ENCODE measurements at regions not wholly inside any gene's neighbourhood (a gene's known extent, or its start where the extent isn't known, plus 50 kb on each side); places are given as distances from the start of the nearest gene placed in this dataset.

DNA sequence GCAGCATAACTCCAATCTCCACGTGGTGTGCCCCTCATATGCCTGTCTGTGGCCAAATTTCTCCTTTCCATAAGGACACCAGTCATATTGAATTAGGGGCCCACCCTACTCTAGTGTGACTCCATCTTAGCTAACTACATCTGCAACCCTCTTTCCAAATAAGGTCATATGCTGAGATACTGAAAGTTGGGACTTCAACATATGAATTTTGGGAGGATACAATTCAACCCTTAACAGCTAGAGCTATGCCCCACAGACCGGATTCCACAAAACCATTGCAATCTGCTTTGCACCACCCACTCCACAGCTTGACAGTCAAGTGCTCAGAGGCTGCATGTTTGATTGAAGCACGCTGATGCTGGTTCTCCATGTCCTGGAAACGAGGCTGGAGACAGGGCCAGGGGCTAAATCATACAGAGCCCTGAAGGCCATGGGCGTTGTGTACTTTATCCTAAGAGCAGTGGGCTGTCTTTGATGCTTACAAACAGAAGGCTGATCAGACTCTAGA, 122.8 kb downstream of the MTX3 start:
- TF ChIP-seq ZFP30 (CRISPR knock-in tag; IDR thresholded peaks at IDR 0.05) (no peak), RARB (CRISPR knock-in tag; IDR thresholded peaks at IDR 0.05) (no peak)
- TF ChIP-seq, protein P1, sequence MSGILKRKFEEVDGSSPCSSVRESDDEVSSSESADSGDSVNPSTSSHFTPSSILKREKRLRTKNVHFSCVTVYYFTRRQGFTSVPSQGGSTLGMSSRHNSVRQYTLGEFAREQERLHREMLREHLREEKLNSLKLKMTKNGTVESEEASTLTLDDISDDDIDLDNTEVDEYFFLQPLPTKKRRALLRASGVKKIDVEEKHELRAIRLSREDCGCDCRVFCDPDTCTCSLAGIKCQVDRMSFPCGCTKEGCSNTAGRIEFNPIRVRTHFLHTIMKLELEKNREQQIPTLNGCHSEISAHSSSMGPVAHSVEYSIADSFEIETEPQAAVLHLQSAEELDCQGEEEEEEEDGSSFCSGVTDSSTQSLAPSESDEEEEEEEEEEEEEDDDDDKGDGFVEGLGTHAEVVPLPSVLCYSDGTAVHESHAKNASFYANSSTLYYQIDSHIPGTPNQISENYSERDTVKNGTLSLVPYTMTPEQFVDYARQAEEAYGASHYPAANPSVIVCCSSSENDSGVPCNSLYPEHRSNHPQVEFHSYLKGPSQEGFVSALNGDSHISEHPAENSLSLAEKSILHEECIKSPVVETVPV (CRISPR knock-in tag; IDR thresholded peaks at IDR 0.05): no peak
- no peak for ATAC-seq

DNA sequence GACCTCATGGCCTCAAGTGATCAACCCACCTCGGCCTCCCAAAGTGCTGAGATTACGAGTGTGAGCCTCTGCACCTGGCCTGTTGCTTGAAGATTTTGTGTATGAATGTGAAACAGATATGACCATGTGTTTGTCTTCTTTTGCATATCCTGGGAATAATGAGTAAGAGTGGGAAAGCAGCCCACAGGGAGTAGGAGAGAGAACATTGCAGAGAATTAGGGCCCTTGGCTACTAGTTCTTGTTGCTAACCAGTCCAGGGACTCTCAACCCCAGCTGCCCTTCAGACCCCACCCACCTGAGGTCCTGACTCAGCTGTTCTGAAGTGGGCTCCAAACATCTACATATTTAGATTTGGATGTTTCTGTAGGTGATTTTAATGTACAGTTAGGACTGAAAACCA, 125.5 kb downstream of the MTX3 start:
- TF ChIP-seq GLIS3 (CRISPR knock-in tag; IDR thresholded peaks at IDR 0.05) (no peak), OSR1 (CRISPR knock-in tag; IDR thresholded peaks at IDR 0.05) (no peak), ISL1 (CRISPR knock-in tag; IDR thresholded peaks at IDR 0.05) (no peak), BACH2 (CRISPR knock-in tag; IDR thresholded peaks at IDR 0.05; ENCODE audit: borderline replicate concordance) (no peak), ZNF565 (CRISPR knock-in tag; conservative IDR thresholded peaks at IDR 0.05; ENCODE audit: low read depth) (no peak)
- ATAC-seq: no peak

DNA sequence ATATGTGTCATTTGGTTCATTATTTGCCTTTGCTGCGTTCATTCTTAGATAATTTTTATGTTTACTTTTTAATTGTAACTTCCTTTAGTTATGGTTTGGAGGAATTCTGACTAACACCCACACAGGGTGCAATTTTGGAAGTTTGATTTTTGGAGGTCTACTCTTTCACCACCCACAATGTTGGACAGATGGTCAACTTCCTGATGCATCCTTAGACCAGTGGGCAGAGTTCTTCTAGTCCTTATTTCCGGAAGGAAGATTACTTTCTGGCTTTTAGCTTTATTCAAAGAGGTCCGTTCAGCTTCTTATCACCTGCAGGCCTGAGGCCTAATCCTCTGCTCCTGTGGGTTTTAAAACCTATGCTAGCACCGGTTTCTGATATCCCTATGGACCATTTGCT, 126.7 kb downstream of the MTX3 start:
- ATAC-seq: no peak
- TF ChIP-seq ZC3H10 (CRISPR knock-in tag; IDR thresholded peaks at IDR 0.05) (no peak), GLIS3 (CRISPR knock-in tag; IDR thresholded peaks at IDR 0.05) (no peak), ARNTL (CRISPR knock-in tag; IDR thresholded peaks at IDR 0.05; ENCODE audit: borderline replicate concordance, low read depth) (no peak), TCF4 (CRISPR knock-in tag; IDR thresholded peaks at IDR 0.05; ENCODE audit: borderline replicate concordance) (no peak), BACH2 (CRISPR knock-in tag; IDR thresholded peaks at IDR 0.05; ENCODE audit: borderline replicate concordance) (no peak), ESRRG (CRISPR knock-in tag; IDR thresholded peaks at IDR 0.05) (no peak), RARB (CRISPR knock-in tag; IDR thresholded peaks at IDR 0.05) (no peak), ZNF565 (CRISPR knock-in tag; conservative IDR thresholded peaks at IDR 0.05; ENCODE audit: low read depth) (no peak), ZFP30 (CRISPR knock-in tag; IDR thresholded peaks at IDR 0.05) (no peak), ZNF70 (CRISPR knock-in tag; IDR thresholded peaks at IDR 0.05) (no peak), ZNF8 (CRISPR knock-in tag; IDR thresholded peaks at IDR 0.05) (no peak), CSDC2 (CRISPR knock-in tag; IDR thresholded peaks at IDR 0.05) (no peak)
- TF ChIP-seq, protein P1 (CRISPR knock-in tag; IDR thresholded peaks at IDR 0.05): no peak
- TF ChIP-seq, protein P2, sequence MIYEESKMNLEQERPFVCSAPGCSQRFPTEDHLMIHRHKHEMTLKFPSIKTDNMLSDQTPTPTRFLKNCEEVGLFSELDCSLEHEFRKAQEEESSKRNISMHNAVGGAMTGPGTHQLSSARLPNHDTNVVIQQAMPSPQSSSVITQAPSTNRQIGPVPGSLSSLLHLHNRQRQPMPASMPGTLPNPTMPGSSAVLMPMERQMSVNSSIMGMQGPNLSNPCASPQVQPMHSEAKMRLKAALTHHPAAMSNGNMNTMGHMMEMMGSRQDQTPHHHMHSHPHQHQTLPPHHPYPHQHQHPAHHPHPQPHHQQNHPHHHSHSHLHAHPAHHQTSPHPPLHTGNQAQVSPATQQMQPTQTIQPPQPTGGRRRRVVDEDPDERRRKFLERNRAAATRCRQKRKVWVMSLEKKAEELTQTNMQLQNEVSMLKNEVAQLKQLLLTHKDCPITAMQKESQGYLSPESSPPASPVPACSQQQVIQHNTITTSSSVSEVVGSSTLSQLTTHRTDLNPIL (CRISPR knock-in tag; IDR thresholded peaks at IDR 0.05; ENCODE audit: low read depth): no peak

DNA sequence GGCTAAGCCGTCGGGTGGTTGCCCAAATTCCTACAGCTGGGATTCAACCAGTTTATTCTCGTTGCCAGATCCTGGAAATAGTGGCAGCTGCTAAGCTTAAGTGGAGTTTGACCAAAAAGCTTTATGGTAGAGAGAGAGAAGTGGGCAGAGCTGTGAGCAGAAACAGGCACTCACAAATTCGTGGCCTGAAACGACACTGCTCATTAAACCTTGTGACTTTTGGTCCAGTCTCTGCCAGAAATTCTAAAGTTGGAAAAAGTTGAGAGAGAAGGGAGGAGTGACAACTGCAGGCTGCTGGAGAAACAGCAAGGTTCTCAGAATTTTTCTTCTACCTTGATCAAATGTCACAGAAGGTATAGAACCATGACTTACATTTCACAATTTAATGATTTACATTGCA, 131.5 kb downstream of the MTX3 start:
- TF ChIP-seq OSR1 (CRISPR knock-in tag; IDR thresholded peaks at IDR 0.05) (no peak), ZNF565 (CRISPR knock-in tag; conservative IDR thresholded peaks at IDR 0.05; ENCODE audit: low read depth) (no peak), SNAI2 (CRISPR knock-in tag; IDR thresholded peaks at IDR 0.05) (no peak)
- TF ChIP-seq, protein P3, sequence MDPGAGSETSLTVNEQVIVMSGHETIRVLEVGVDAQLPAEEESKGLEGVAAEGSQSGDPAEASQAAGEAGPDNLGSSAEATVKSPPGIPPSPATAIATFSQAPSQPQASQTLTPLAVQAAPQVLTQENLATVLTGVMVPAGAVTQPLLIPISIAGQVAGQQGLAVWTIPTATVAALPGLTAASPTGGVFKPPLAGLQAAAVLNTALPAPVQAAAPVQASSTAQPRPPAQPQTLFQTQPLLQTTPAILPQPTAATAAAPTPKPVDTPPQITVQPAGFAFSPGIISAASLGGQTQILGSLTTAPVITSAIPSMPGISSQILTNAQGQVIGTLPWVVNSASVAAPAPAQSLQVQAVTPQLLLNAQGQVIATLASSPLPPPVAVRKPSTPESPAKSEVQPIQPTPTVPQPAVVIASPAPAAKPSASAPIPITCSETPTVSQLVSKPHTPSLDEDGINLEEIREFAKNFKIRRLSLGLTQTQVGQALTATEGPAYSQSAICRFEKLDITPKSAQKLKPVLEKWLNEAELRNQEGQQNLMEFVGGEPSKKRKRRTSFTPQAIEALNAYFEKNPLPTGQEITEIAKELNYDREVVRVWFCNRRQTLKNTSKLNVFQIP (CRISPR knock-in tag; IDR thresholded peaks at IDR 0.05; ENCODE audit: borderline replicate concordance, low read depth): no peak
- ATAC-seq: no peak

DNA sequence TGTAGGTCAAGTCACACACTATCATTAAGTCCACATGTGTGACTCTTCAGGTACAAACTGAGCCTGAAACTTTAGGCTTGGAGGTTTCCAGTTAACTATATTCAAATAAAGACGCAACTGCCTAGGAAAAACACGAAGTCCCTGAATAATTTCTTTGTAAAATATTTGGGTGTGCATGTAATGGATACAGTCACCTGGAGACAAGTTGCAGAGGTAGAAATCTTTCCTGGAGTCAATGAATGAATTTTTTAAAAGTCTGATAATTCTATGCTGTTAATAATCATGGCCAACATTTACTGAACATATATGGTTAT, 132.7 kb downstream of the MTX3 start:
- ATAC-seq: no peak
- TF ChIP-seq ZFP30 (CRISPR knock-in tag; IDR thresholded peaks at IDR 0.05) (no peak), PPARA (CRISPR knock-in tag; IDR thresholded peaks at IDR 0.05; ENCODE audit: borderline replicate concordance) (no peak), ZFP3 (CRISPR knock-in tag; IDR thresholded peaks at IDR 0.05) (no peak), RARB (CRISPR knock-in tag; IDR thresholded peaks at IDR 0.05) (no peak), BACH2 (CRISPR knock-in tag; IDR thresholded peaks at IDR 0.05; ENCODE audit: borderline replicate concordance) (no peak), ZC3H10 (CRISPR knock-in tag; IDR thresholded peaks at IDR 0.05) (no peak), CSDC2 (CRISPR knock-in tag; IDR thresholded peaks at IDR 0.05) (no peak)
- TF ChIP-seq, protein P3 (CRISPR knock-in tag; IDR thresholded peaks at IDR 0.05; ENCODE audit: borderline replicate concordance, low read depth): no peak
- TF ChIP-seq, protein P1 (CRISPR knock-in tag; IDR thresholded peaks at IDR 0.05): no peak
